GM13976 (cell line): ENCODE measurements at regions not wholly inside any gene's neighbourhood (a gene's known extent, or its start where the extent isn't known, plus 50 kb on each side); places are given as distances from the start of the nearest gene placed in this dataset.

Source experiments
- DNase-seq: peaks from one replicate; pipeline ENCODE4 v3.0.0; 2012; ENCODE audit warnings: low spot score
- CTCF ChIP-seq: IDR thresholded peaks from 2 replicates; pipeline ENCODE4 v1.5.1; 2012; ENCODE audit warnings: borderline replicate concordance, mild to moderate bottlenecking; ENCODE audit not compliant: insufficient read depth; ENCODE audit errors: extremely low read depth, missing control alignments, control extremely low read depth
- in situ Hi-C: fragments of 300-500 bp; cut with MboI; formaldehyde crosslinking; loops from one replicate; pipeline ENCODE4 v1.12.0; 2022; ENCODE audit warnings: low sequenced_read_pairs, mixed read lengths, inconsistent platforms; ENCODE audit not compliant: unreplicated experiment

GRCh38 chr19:29019403-29019802, 193.5 kb downstream of the UQCRFS1 start:
- in situ Hi-C loops: no loop called here
- no peak for DNase-seq
- no peak for TF ChIP-seq CTCF

GRCh38 chr19:29018542-29018941, 194.4 kb downstream of the UQCRFS1 start:
- DNase-seq: no peak
- in situ Hi-C loops: no loop called here
- no peak for TF ChIP-seq CTCF

- TF ChIP-seq CTCF: no peak
- in situ Hi-C loops: no loop called here
- no peak for DNase-seq
Measured at GRCh38 chr19:29017788-29018187, 195.2 kb downstream of the UQCRFS1 start.

- in situ Hi-C loops: no loop called here
- TF ChIP-seq CTCF: no peak
- no peak for DNase-seq
Measured at GRCh38 chr19:29016926-29017760, 195.8 kb downstream of the UQCRFS1 start.

- DNase-seq: no peak
- TF ChIP-seq CTCF: no peak
- in situ Hi-C loops: no loop called here
Measured at GRCh38 chr19:29016353-29016752, 196.6 kb downstream of the UQCRFS1 start.

GRCh38 chr19:29015569-29015968, 197.4 kb downstream of the UQCRFS1 start:
- in situ Hi-C loops: no loop called here
- no peak for TF ChIP-seq CTCF
- no peak for DNase-seq
